ENCODE measurements at regions not wholly inside any gene's neighbourhood (a gene's known extent, or its start where the extent isn't known, plus 50 kb on each side); places are given as distances from the start of the nearest gene placed in this dataset.

GRCh38 chr16:66295761-66296546 lies 70.5 kb upstream of the CDH5 start:
- no peak overlapping the region for H3K4me3 ChIP-seq (ENCODE audit: low read depth, low read length)
- no peak for TF ChIP-seq CTCF (IDR thresholded peaks at IDR 0.05; ENCODE audit: insufficient read depth, low read depth, low read length)
- DNase-seq (ENCODE audit: low read depth), result no peak

GRCh38 chr16:66295213-66295612 lies 71.3 kb upstream of the CDH5 start:
- no peak overlapping the region for H3K4me3 ChIP-seq (ENCODE audit: low read depth, low read length)
- DNase-seq (ENCODE audit: low read depth), result no peak
- no peak for TF ChIP-seq CTCF (IDR thresholded peaks at IDR 0.05; ENCODE audit: insufficient read depth, low read depth, low read length)

- no peak for TF ChIP-seq CTCF (IDR thresholded peaks at IDR 0.05; ENCODE audit: insufficient read depth, low read depth, low read length)
- DNase-seq (ENCODE audit: low read depth), result no peak
- no peak overlapping the region for H3K4me3 ChIP-seq (ENCODE audit: low read depth, low read length)
Measured at GRCh38 chr16:66294507-66294906, 72.0 kb upstream of the CDH5 start.

- no peak for TF ChIP-seq CTCF (IDR thresholded peaks at IDR 0.05; ENCODE audit: insufficient read depth, low read depth, low read length)
- no peak for DNase-seq (ENCODE audit: low read depth)
- no peak overlapping the region for H3K4me3 ChIP-seq (ENCODE audit: low read depth, low read length)
Measured at GRCh38 chr16:66293932-66294331, 72.6 kb upstream of the CDH5 start.

DNA sequence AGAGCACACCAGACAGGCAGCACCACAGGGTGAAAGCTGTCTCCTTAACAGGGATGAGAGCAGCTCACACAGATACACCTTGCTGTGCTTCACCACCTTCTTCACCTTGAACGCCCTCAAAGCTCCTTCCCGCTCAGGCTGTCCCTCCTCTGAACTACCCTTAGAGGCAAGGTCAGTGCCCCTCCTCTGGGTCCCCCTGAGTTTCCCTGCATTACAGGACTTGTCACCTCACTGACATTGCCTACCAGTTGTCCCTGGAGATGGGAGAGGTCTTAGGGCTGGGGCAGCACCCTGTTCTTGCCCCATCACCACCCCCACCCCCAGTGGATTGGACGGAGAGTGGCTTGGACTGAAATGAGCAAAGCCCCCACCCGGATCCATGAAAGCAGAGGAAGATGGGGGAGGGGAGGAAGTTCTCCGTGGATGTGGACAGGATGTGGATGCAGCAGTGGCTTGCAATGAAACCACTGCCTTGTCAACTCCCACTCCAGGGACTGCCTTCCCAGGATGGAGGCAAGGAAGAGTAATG lies 73.2 kb upstream of the CDH5 start:
- no peak for TF ChIP-seq CTCF (IDR thresholded peaks at IDR 0.05; ENCODE audit: insufficient read depth, low read depth, low read length)
- no peak overlapping the region for H3K4me3 ChIP-seq (ENCODE audit: low read depth, low read length)
- DNase-seq (ENCODE audit: low read depth), result no peak

DNA sequence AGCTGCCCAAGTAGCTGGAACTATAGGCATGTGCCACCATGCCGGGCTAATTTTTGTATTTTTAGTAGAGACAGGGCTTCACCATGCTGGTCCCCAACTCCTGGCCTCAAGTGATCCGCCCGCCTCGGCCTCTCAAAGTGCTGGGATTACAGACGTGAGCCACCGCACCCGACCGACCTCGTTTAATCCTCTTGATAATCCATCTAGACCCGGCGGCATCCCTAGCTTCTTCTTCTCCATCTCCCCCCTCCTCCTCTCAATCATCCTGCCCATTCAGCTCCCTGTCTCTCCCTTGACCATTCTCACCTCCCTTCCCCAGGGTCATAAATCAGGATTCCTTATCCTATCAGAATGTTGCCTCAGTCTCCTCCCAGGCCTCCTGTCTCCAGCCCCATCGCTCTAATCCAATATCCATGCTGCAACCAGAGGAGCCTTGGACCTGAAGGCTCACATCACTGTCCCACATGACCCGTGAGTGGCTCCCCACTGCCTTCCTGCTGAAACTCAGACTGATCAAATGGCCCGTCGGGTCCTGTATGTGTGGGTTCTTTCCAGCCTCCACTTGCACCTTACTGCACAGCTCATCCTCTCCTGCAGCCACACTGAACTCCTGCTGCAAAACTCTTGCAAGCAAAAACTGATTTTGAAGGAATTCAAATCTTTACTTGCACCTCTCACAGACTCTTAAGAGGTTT lies 74.1 kb upstream of the CDH5 start:
- TF ChIP-seq CTCF (IDR thresholded peaks at IDR 0.05; ENCODE audit: insufficient read depth, low read depth, low read length), result no peak
- no peak overlapping the region for H3K4me3 ChIP-seq (ENCODE audit: low read depth, low read length)
- no peak for DNase-seq (ENCODE audit: low read depth)

Data from fibroblast of villous mesenchyme (primary cell).